ENCODE measurements at regions not wholly inside any gene's neighbourhood (a gene's known extent, or its start where the extent isn't known, plus 50 kb on each side); places are given as distances from the start of the nearest gene placed in this dataset.
"Not testable (repeated sequence)": the region's sequence is repeated elsewhere in the genome, so short reads cannot be mapped to it uniquely, and the experiment has no call there.

GRCh38 chr2:37806004-37806403, 119.1 kb upstream of the RMDN2 start:
- not testable (repeated sequence) for DNase-seq (ENCODE audit: low read depth)

GRCh38 chr2:37809525-37809924, 115.6 kb upstream of the RMDN2 start:
- DNase-seq (ENCODE audit: low read depth) = no peak

- DNase-seq (ENCODE audit: low read depth) = no peak
Observed at GRCh38 chr2:37809931-37810570, 115.0 kb upstream of the RMDN2 start.

GRCh38 chr2:37812414-37812813, 112.7 kb upstream of the RMDN2 start:
- DNase-seq (ENCODE audit: low read depth) = no peak

- DNase-seq (ENCODE audit: low read depth) = no peak
Observed at GRCh38 chr2:37812941-37813730, 112.0 kb upstream of the RMDN2 start.

- no peak for DNase-seq (ENCODE audit: low read depth)
Observed at GRCh38 chr2:37816036-37816435, 109.1 kb upstream of the RMDN2 start.

- DNase-seq (ENCODE audit: low read depth) = no peak
Observed at GRCh38 chr2:37816686-37817085, 108.4 kb upstream of the RMDN2 start.

- DNase-seq (ENCODE audit: low read depth) = peak; percentile 83
Observed at GRCh38 chr2:37819186-37819585, 105.9 kb upstream of the RMDN2 start.

GRCh38 chr2:37820471-37820986, 104.6 kb upstream of the RMDN2 start:
- no peak for DNase-seq (ENCODE audit: low read depth)

GRCh38 chr2:37825586-37825985, 99.5 kb upstream of the RMDN2 start:
- no peak for DNase-seq (ENCODE audit: low read depth)

GRCh38 chr2:37826611-37827010, 98.5 kb upstream of the RMDN2 start:
- no peak for DNase-seq (ENCODE audit: low read depth)

- no peak for DNase-seq (ENCODE audit: low read depth)
Observed at GRCh38 chr2:37827455-37827854, 97.6 kb upstream of the RMDN2 start.

GRCh38 chr2:37827911-37828511, 97.1 kb upstream of the RMDN2 start:
- peak; percentile 88 for DNase-seq (ENCODE audit: low read depth)

- DNase-seq (ENCODE audit: low read depth) = peak; percentile 98
Observed at GRCh38 chr2:37829202-37829601, 95.9 kb upstream of the RMDN2 start.

GRCh38 chr2:37829616-37830395, 95.3 kb upstream of the RMDN2 start:
- DNase-seq (ENCODE audit: low read depth) = no peak

- no peak for DNase-seq (ENCODE audit: low read depth)
Observed at GRCh38 chr2:37830636-37831035, 94.5 kb upstream of the RMDN2 start.

- DNase-seq (ENCODE audit: low read depth) = no peak
Observed at GRCh38 chr2:37831081-37831780, 93.9 kb upstream of the RMDN2 start.

GRCh38 chr2:37832590-37833197, 92.4 kb upstream of the RMDN2 start:
- DNase-seq (ENCODE audit: low read depth) = peak; percentile 74

- DNase-seq (ENCODE audit: low read depth) = no peak
Observed at GRCh38 chr2:37833423-37833822, 91.7 kb upstream of the RMDN2 start.

GRCh38 chr2:37836270-37836669, 88.8 kb upstream of the RMDN2 start:
- DNase-seq (ENCODE audit: low read depth) = no peak

GRCh38 chr2:37836711-37837110, 88.4 kb upstream of the RMDN2 start:
- no peak for DNase-seq (ENCODE audit: low read depth)
